Endothelial cell of umbilical vein (primary cell): ENCODE measurements at regions not wholly inside any gene's neighbourhood (a gene's known extent, or its start where the extent isn't known, plus 50 kb on each side); places are given as distances from the start of the nearest gene placed in this dataset.

ENCODE experiments used
- BruUV-seq: library from RNA; stranded (reverse); fragments of 400-500 nt; replicated peaks from 2 replicates; lab custom pipeline; 2021; lab: Mats Ljungman, UMichigan
- CTCF ChIA-PET: fragments of 300-600, 350-600 bp; sonication (Branson Sonifier 250); formaldehyde crosslinking; loops from one replicate; lab custom pipeline; 2021; ENCODE audit warnings: antibody characterized with exemption, inconsistent platforms; lab: Charles Lee
- POLR2A ChIA-PET: fragments of 300-600, 350-600 bp; sonication (Branson Sonifier 250); formaldehyde crosslinking; loops from one replicate; lab custom pipeline; 2021; ENCODE audit warnings: antibody characterized with exemption, inconsistent platforms; lab: Charles Lee
- DNase-seq: peaks from one replicate; pipeline ENCODE4 v3.0.0-alpha.2; 2011; ENCODE audit warnings: low read depth, low spot score
- FAIRE-seq: peaks from 2 replicates; lab custom pipeline; 2011; peaks lifted over from hg19 to GRCh38; lab: Jason Lieb, UNC
- H2AFZ ChIP-seq: 2 replicates; pipeline ENCODE4 v1.6.0; 2012; ENCODE audit warnings: low read depth, low read length, control low read depth, inconsistent platforms
- H3K27ac ChIP-seq: 2 replicates; pipeline ENCODE4 v1.5.1; 2011; ENCODE audit warnings: low read depth, mild to moderate bottlenecking, control low read depth, low read length, moderate library complexity; ENCODE audit not compliant: insufficient read depth
- H3K27me3 ChIP-seq, 2 experiments: 2 replicates each; pipeline versions ENCODE4 v1.6.0 to v1.6.1; 2011; ENCODE audit warnings: low read length in 2 of 2, mixed read lengths in 1 of 2; ENCODE audit not compliant: control insufficient read depth in 2 of 2, insufficient read depth in 2 of 2
- H3K36me3 ChIP-seq, 2 experiments: 2 replicates in 1 of 2; 3 replicates in 1 of 2; pipeline ENCODE4 v1.5.1; 2011; ENCODE audit warnings: low read length in 2 of 2, mild to moderate bottlenecking in 1 of 2, moderate library complexity in 1 of 2; ENCODE audit not compliant: control insufficient read depth in 2 of 2, insufficient read depth in 2 of 2; ENCODE audit errors: extremely low read depth in 1 of 2
- H3K4me1 ChIP-seq: 3 replicates; pipeline ENCODE4 v1.5.1; 2011; ENCODE audit warnings: mild to moderate bottlenecking, low read length; ENCODE audit not compliant: control insufficient read depth, insufficient read depth; ENCODE audit errors: extremely low read depth
- H3K4me2 ChIP-seq: 2 replicates; pipeline ENCODE4 v1.6.1; 2011; ENCODE audit warnings: low read length, control low read depth, mixed read lengths; ENCODE audit not compliant: insufficient read depth
- H3K4me3 ChIP-seq, 3 experiments: fragments of 200-600 bp in 1 of 3; sonication (generic), shearing (Covaris generic) in 1 of 3; replicated peaks in 1 of 3; 2 replicates each; pipeline ENCODE4 v1.5.1; 2011 to 2016; ENCODE audit warnings: control low read depth in 3 of 3, low read length in 3 of 3, mild to moderate bottlenecking in 2 of 3, inconsistent platforms in 1 of 3, low read depth in 1 of 3, moderate library complexity in 1 of 3; ENCODE audit not compliant: insufficient read depth in 1 of 3
- H3K79me2 ChIP-seq: 2 replicates; pipeline ENCODE4 v1.6.0; 2012; ENCODE audit warnings: low read length, inconsistent platforms; ENCODE audit not compliant: control insufficient read depth, insufficient read depth
- H3K9ac ChIP-seq: replicated peaks from 2 replicates; pipeline ENCODE3; 2011; ENCODE audit warnings: low read length, control low read depth; ENCODE audit not compliant: insufficient read depth; ENCODE audit errors: extremely low read depth
- H3K9me1 ChIP-seq: replicated peaks from 3 replicates; pipeline ENCODE4 v1.6.0; 2011; ENCODE audit warnings: mild to moderate bottlenecking, low read length; ENCODE audit not compliant: control insufficient read depth, insufficient read depth; ENCODE audit errors: extremely low read depth
- H3K9me3 ChIP-seq: replicated peaks from 2 replicates; pipeline ENCODE4 v1.5.1; 2012; ENCODE audit warnings: low read length, inconsistent platforms; ENCODE audit not compliant: control insufficient read depth, insufficient read depth
- H4K20me1 ChIP-seq: replicated peaks from 2 replicates; pipeline ENCODE3; 2011; ENCODE audit warnings: mild to moderate bottlenecking, low read length; ENCODE audit not compliant: control insufficient read depth, insufficient read depth; ENCODE audit errors: extremely low read depth
- EZH2 ChIP-seq: IDR thresholded peaks from 2 replicates; pipeline ENCODE4 v1.6.1; 2012; ENCODE audit warnings: borderline replicate concordance, low read depth, mild to moderate bottlenecking, moderate library complexity, low read length, inconsistent platforms; ENCODE audit not compliant: severe bottlenecking
- FOS ChIP-seq: IDR thresholded peaks from 2 replicates; pipeline ENCODE4 v1.6.1; 2011; ENCODE audit warnings: mild to moderate bottlenecking, low read length, moderate library complexity, borderline replicate concordance; ENCODE audit not compliant: insufficient read depth
- GATA2 ChIP-seq: IDR thresholded peaks from 2 replicates; pipeline ENCODE4 v1.7.0; 2011; ENCODE audit warnings: low read depth, mild to moderate bottlenecking, moderate library complexity, mixed read lengths, low read length; ENCODE audit not compliant: insufficient read length, insufficient read depth
- JUN ChIP-seq: IDR thresholded peaks from 2 replicates; pipeline ENCODE4 v1.6.1; 2011; ENCODE audit warnings: borderline replicate concordance, low read depth; ENCODE audit not compliant: insufficient read length, insufficient read depth
- MYC ChIP-seq: IDR thresholded peaks from one replicate; pipeline ENCODE4 v1.6.1; 2011; ENCODE audit warnings: mild to moderate bottlenecking, low read depth, low read length
- POLR2A ChIP-seq: IDR thresholded peaks from 2 replicates; pipeline ENCODE4 v1.6.1; 2012; ENCODE audit warnings: low read depth, mild to moderate bottlenecking, control low read depth, low read length
- POLR2AphosphoS5 ChIP-seq: IDR thresholded peaks from 2 replicates; pipeline ENCODE4 v1.6.1; 2012; ENCODE audit warnings: low read depth, mild to moderate bottlenecking, control low read depth, low read length, moderate library complexity; ENCODE audit not compliant: insufficient read depth
- dilution Hi-C: fragments of 300-500 bp; cut with MboI; formaldehyde crosslinking; loops from one replicate; pipeline ENCODE4 v1.15.0; 2019; ENCODE audit warnings: low sequenced_read_pairs; ENCODE audit not compliant: extremely low pct_ligation_motif_present
- intact Hi-C: fragments of 100-400 bp; cut with micrococcal nuclease; formaldehyde crosslinking; loops from one replicate; pipeline ENCODE4 v1.10.0; 2022
- TF ChIP-seq, protein P1 (sequence below): IDR thresholded peaks from 2 replicates; pipeline ENCODE4 v1.6.1; 2011; ENCODE audit not compliant: insufficient read depth, insufficient read length
- TF ChIP-seq, protein P2 (sequence below), 2 donors: IDR thresholded peaks; 1 replicate in 1 of 2; 2 replicates in 1 of 2; pipeline ENCODE4 v1.5.1; 2011; ENCODE audit warnings: low read length in 2 of 2, mild to moderate bottlenecking in 2 of 2, moderate library complexity in 2 of 2, control low read depth in 1 of 2, inconsistent platforms in 1 of 2, low read depth in 1 of 2; ENCODE audit not compliant: insufficient read depth in 1 of 2; ENCODE audit errors: extremely low read depth in 1 of 2

DNA sequence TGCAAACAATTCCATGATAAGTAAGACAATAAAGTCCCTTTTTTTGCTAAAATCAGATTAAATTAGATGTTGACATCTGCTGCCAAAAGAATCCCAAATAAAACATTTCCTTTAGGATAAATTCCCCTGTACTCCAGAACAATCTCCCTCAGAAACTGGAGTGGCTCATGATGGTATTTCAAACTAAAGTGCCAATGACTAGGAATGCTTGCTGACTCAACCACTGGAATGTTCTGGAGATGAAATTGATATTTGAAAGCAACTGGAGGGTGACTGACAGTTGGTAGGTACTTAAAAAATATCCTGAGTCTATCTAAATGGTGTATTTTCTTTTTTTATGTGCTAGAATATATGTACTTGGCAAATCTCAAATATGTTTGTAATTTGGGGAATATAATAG, 350.1 kb upstream of the TSHZ2 start:
- dilution Hi-C loops, result no loop called here

DNA sequence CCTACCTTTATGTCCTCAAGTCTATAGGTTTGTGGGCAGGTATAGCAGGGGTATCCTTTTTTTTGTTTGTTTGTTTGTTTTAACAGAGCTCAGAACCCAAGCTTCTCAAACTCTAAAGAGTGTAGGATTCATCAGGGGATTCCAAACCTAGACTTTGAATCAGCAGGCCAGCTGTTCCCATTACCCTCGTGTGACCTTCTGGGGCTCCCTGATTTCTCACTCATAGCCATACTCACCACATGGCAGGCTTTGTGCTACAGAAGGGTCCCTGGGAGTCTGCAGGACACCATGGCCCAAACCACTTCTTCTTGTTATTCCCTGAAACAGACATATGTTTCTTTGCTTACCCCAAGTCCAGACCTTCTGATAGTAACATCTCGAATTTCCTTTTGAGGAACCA, 350.8 kb upstream of the TSHZ2 start:
- Histone ChIP-seq H2AFZ (no peak overlapping the region), H3K4me1 (no peaks in the 10 kb centered on the region), H3K9me3 (no peaks in the 10 kb centered on the region), H4K20me1 (no peaks in the 10 kb centered on the region), H3K27ac (no peak overlapping the region), H3K79me2 (no peaks in the 10 kb centered on the region), H3K36me3 (no peaks in the 10 kb centered on the region), H3K9ac (no peak overlapping the region), H3K4me3 (no peak overlapping the region), H3K9me1 (no peaks in the 10 kb centered on the region), H3K27me3 (no peaks in the 10 kb centered on the region), H3K4me2 (no peak overlapping the region)
- ChIA-PET CTCF (no interaction called here), POLR2A (no interaction called here)
- DNase-seq (no peak), FAIRE-seq (no peak)
- dilution Hi-C loops, result no loop called here
- intact Hi-C loops, result no loop called here
- BruUV-seq, result no TSS peak
- no peak for TF ChIP-seq EZH2
- TF ChIP-seq, protein P1, sequence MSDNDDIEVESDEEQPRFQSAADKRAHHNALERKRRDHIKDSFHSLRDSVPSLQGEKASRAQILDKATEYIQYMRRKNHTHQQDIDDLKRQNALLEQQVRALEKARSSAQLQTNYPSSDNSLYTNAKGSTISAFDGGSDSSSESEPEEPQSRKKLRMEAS, result no peak
- TF ChIP-seq POLR2A, result no peak
- no peak for TF ChIP-seq FOS
- no peak for TF ChIP-seq GATA2
- TF ChIP-seq JUN, result no peak
- TF ChIP-seq, protein P2, sequence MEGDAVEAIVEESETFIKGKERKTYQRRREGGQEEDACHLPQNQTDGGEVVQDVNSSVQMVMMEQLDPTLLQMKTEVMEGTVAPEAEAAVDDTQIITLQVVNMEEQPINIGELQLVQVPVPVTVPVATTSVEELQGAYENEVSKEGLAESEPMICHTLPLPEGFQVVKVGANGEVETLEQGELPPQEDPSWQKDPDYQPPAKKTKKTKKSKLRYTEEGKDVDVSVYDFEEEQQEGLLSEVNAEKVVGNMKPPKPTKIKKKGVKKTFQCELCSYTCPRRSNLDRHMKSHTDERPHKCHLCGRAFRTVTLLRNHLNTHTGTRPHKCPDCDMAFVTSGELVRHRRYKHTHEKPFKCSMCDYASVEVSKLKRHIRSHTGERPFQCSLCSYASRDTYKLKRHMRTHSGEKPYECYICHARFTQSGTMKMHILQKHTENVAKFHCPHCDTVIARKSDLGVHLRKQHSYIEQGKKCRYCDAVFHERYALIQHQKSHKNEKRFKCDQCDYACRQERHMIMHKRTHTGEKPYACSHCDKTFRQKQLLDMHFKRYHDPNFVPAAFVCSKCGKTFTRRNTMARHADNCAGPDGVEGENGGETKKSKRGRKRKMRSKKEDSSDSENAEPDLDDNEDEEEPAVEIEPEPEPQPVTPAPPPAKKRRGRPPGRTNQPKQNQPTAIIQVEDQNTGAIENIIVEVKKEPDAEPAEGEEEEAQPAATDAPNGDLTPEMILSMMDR (IDR thresholded peaks at IDR 0.05; ENCODE audit: extremely low read depth in 1 of 2, insufficient read depth in 1 of 2, low read depth in 1 of 2, low read length in 2 of 2), result no peak
- no peak for TF ChIP-seq MYC
- no peak for TF ChIP-seq POLR2AphosphoS5

More for the DNA sequence above, 350.1 kb upstream of the TSHZ2 start:
- H3K79me2 ChIP-seq, result no peaks in the 10 kb centered on the region
- no peaks in the 10 kb centered on the region for H3K36me3 ChIP-seq
- intact Hi-C loops, result no loop called here
- no peak overlapping the region for H3K4me2 ChIP-seq
- no peaks in the 10 kb centered on the region for H3K27me3 ChIP-seq
- H4K20me1 ChIP-seq, result no peaks in the 10 kb centered on the region
- no peaks in the 10 kb centered on the region for H3K9me3 ChIP-seq
- no peaks in the 10 kb centered on the region for H3K9me1 ChIP-seq
- FAIRE-seq (no peak), DNase-seq (no peak)
- POLR2A ChIA-PET, result no interaction called here
- CTCF ChIA-PET, result no interaction called here
- H3K4me1 ChIP-seq, result no peaks in the 10 kb centered on the region
- TF ChIP-seq MYC (no peak), POLR2A (no peak), EZH2 (no peak)
- TF ChIP-seq, protein P2 (IDR thresholded peaks at IDR 0.05; ENCODE audit: extremely low read depth in 1 of 2, insufficient read depth in 1 of 2, low read depth in 1 of 2, low read length in 2 of 2), result no peak
- TF ChIP-seq, protein P1, result no peak
- H3K4me3 ChIP-seq, result no peak overlapping the region
- H3K9ac ChIP-seq, result no peak overlapping the region
- no peak overlapping the region for H3K27ac ChIP-seq
- H2AFZ ChIP-seq, result no peak overlapping the region
- no TSS peak for BruUV-seq
